Tibial artery (tissue), 4 donors: ENCODE measurements at regions not wholly inside any gene's neighbourhood (a gene's known extent, or its start where the extent isn't known, plus 50 kb on each side); places are given as distances from the start of the nearest gene placed in this dataset.

Source experiments
- DNase-seq, 2 donors: peaks; one replicate each; pipeline ENCODE4 v3.0.0-alpha.2; 2019
- H3K27ac ChIP-seq, 2 donors: fragments of 200-600 bp; sonication (generic) in 1 of 2; 1 replicate in 1 of 2; 2 replicates in 1 of 2; pipeline ENCODE4 v1.5.1; 2018 to 2019; ENCODE audit warnings: mild to moderate bottlenecking in 1 of 2
- H3K27me3 ChIP-seq, 2 donors: fragments of 200-600 bp; sonication (generic) in 1 of 2; one replicate each; pipeline versions ENCODE4 v1.5.1 to v1.6.0; 2016 to 2019
- H3K36me3 ChIP-seq, 3 donors: fragments of 200-600 bp; sonication (generic) in 2 of 3; one replicate each; pipeline ENCODE4 v1.5.1; 2016 to 2019; ENCODE audit warnings: mild to moderate bottlenecking in 2 of 3
- H3K4me1 ChIP-seq, 4 donors: fragments of 200-600 bp; sonication (generic) in 2 of 4; 1 replicate in 3 of 4; 2 replicates in 1 of 4; pipeline ENCODE4 v1.5.1; 2016 to 2019
- H3K4me3 ChIP-seq, 2 donors: fragments of 200-600 bp; sonication (generic) in 1 of 2; 1 replicate in 1 of 2; 2 replicates in 1 of 2; pipeline ENCODE4 v1.5.1; 2018 to 2019; ENCODE audit warnings: mild to moderate bottlenecking in 2 of 2
- H3K9me3 ChIP-seq, 3 donors: fragments of 200-600 bp; sonication (generic) in 1 of 3; one replicate each; pipeline ENCODE4 v1.5.1; 2016 to 2019
- CTCF ChIP-seq, 2 experiments: fragments of 200-600 bp in 1 of 2; fragments of 450-650 bp in 1 of 2; IDR thresholded peaks; one replicate each; pipeline ENCODE4 v1.5.1; 2017 to 2019; ENCODE audit warnings: antibody characterized with exemption in 2 of 2, mild to moderate bottlenecking in 1 of 2, moderate library complexity in 1 of 2
- intact Hi-C: fragments of 100-400 bp; cut with DNase I; formaldehyde crosslinking; loops from one replicate; pipeline ENCODE4 v1.15.0; 2023; ENCODE audit warnings: low total_unique reads

DNA sequence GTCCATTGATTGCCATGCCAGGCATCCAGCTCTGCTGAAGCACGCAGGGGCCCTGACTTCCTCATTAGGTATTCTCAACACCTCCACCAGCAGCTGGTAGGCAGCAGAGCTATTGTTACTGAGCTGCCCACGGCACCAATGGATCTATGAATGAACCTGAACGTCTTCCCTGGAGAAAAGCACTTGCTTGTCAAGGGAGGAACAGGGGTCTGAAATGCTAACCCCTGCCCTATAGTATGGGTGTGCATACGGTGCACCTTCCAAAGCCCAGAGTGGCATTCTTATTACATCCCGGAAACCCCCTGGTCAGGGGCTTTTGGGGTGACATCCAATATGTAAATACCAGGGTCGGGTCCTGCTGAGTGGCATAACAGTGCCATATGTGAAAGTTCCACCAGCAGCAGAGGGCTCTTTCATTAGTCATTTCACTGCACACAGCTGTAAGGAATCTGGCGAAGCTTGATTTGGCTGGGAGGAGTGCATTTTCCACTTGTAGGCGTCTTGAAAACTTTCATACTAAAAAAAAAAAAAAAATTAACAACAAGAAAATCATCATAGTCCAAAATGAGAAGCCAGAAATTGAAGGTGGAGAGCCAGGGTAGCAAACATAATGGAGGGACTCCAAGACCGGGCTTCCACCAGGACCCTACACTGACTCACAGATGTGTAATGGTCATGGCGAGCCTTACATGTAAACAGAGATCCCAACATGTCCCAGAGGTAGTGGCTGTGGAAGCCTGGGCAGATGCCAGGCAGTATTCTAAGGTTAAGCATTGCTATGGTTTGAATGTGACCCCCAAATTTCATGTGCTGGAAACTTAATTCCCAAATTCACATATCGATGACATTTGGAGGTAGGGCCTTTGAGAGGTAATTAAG lies 58.8 kb upstream of the PRDX6 start:
- no peaks in the 10 kb centered on the region for H3K27me3 ChIP-seq
- no peak for DNase-seq
- no peak for TF ChIP-seq CTCF (IDR thresholded peaks at IDR 0.05)
- H3K4me1 ChIP-seq = peaks cover 0 to 2% (median 0%) of the 10 kb centered on the region in 4 donors
- no peak overlapping the region for H3K4me3 ChIP-seq
- H3K36me3 ChIP-seq = no peaks in the 10 kb centered on the region
- intact Hi-C loops = no loop called here
- H3K9me3 ChIP-seq = no peaks in the 10 kb centered on the region
- no peak overlapping the region for H3K27ac ChIP-seq

DNA sequence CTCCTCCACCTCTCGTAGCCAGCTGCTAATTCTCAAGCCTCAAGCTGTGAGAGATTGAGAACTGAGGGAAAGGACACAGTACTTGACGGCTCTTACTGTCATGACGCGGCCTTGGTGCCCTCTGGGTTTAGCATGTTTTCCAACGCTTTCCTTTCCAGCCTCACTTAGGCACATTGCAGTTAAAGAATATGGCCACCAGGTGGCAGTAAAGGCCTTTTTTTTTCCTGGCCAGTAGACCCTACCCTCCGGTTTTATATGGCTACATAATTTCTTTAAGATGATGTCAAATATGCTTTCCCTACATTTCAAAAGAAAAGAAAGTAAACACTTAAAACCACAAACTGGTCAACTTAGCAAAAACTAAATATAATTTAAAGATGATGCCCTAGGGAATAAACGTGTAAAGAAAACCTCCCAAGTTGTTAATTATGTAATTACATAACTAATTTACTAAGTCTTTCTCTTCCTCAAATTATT lies 56.8 kb upstream of the PRDX6 start:
- intact Hi-C loops = loop anchor here (10.0 kb wide), 1 partner anchor 404 kb away; the partner anchor contains the start of genes CENPL and DARS2

GRCh38 chr1:173421286-173421685 lies 55.8 kb upstream of the PRDX6 start:
- Histone ChIP-seq H3K36me3 (no peaks in the 10 kb centered on the region), H3K4me3 (no peak overlapping the region), H3K9me3 (no peaks in the 10 kb centered on the region), H3K4me1 (peaks cover 0 to 2% (median 0%) of the 10 kb centered on the region in 4 donors), H3K27ac (no peak overlapping the region), H3K27me3 (no peaks in the 10 kb centered on the region)
- no peak for TF ChIP-seq CTCF (IDR thresholded peaks at IDR 0.05)
- no peak for DNase-seq
- intact Hi-C loops = loop anchor here (10.0 kb wide), 1 partner anchor 404 kb away; the partner anchor contains the start of genes CENPL and DARS2

More for the DNA sequence above, 56.8 kb upstream of the PRDX6 start:
- peak; percentile 76 to 81 for TF ChIP-seq CTCF (IDR thresholded peaks at IDR 0.05)
- H3K4me1 ChIP-seq = peaks cover 0 to 2% (median 0%) of the 10 kb centered on the region in 4 donors
- H3K36me3 ChIP-seq = no peaks in the 10 kb centered on the region
- H3K9me3 ChIP-seq = no peaks in the 10 kb centered on the region
- no peaks in the 10 kb centered on the region for H3K27me3 ChIP-seq
- peak in 1 of 2 donors; percentile 39 for DNase-seq
- H3K27ac ChIP-seq = no peak overlapping the region
- H3K4me3 ChIP-seq = no peak overlapping the region

GRCh38 chr1:173421789-173422188 lies 55.3 kb upstream of the PRDX6 start:
- Histone ChIP-seq H3K4me1 (peaks cover 0 to 2% (median 0%) of the 10 kb centered on the region in 4 donors), H3K27ac (no peak overlapping the region), H3K4me3 (no peak overlapping the region), H3K9me3 (no peaks in the 10 kb centered on the region), H3K36me3 (no peaks in the 10 kb centered on the region), H3K27me3 (no peaks in the 10 kb centered on the region)
- intact Hi-C loops = loop anchor here (10.0 kb wide), 1 partner anchor 403 kb away; the partner anchor contains the start of genes CENPL and DARS2
- DNase-seq = no peak
- no peak for TF ChIP-seq CTCF (IDR thresholded peaks at IDR 0.05)

DNA sequence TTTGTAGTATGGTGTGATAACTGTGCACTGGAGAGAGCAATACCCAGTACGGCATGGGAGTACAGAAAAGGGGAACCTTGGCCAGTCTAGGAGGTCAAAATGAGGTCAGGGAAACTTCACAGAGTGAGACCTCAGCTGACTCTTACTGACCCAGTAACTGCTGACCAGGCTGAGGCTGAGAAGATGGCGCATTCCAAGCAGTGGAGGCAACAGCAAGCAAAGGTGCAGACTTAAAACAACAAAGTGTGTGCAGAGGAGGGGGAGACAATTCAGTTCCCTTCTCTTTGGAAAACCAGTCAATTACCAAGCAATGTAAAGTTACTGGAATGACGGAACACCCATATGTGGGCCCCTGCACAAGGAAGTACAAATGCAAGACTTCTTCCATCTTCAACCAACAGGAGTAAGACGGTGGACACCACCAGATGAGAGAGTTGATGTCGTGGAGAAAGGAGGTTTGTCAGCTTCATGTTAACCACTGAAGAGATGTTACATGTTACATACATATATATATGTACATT lies 54.6 kb upstream of the PRDX6 start:
- no peak for TF ChIP-seq CTCF (IDR thresholded peaks at IDR 0.05)

More for the DNA sequence above, 54.6 kb upstream of the PRDX6 start:
- Histone ChIP-seq H3K9me3 (no peaks in the 10 kb centered on the region), H3K4me3 (no peak overlapping the region), H3K27me3 (no peaks in the 10 kb centered on the region), H3K36me3 (no peaks in the 10 kb centered on the region), H3K27ac (no peak overlapping the region), H3K4me1 (peaks cover 0 to 2% (median 0%) of the 10 kb centered on the region in 4 donors)
- DNase-seq = peak in 1 of 2 donors; percentile 28
- intact Hi-C loops = loop anchor here (10.0 kb wide), 1 partner anchor 402 kb away; the partner anchor contains the start of genes CENPL and DARS2
